HCT116 (cell line): ENCODE measurements at regions not wholly inside any gene's neighbourhood (a gene's known extent, or its start where the extent isn't known, plus 50 kb on each side); places are given as distances from the start of the nearest gene placed in this dataset.

ENCODE experiments used
- ATAC-seq: fragments of 200-7000 bp; cut with Tn5 transposase; 2 replicates; pipeline ENCODE4 v1.9.1; 2020; ENCODE audit warnings: mild to moderate bottlenecking, moderate library complexity
- BruUV-seq: library from RNA; stranded (reverse); fragments of 400-500 nt; replicated peaks from 2 replicates; lab custom pipeline; 2021; lab: Mats Ljungman, UMichigan
- CTCF ChIA-PET: fragments of 300-600 bp; sonication (Branson Sonifier 250); formaldehyde crosslinking; loops from one replicate; lab custom pipeline; 2021; ENCODE audit warnings: antibody characterized with exemption; lab: Charles Lee
- POLR2A ChIA-PET: fragments of 300-600, 350-600 bp; sonication (Branson Sonifier 250); formaldehyde crosslinking; loops from one replicate; lab custom pipeline; 2021; ENCODE audit warnings: antibody characterized with exemption; lab: Charles Lee
- RAD21 ChIA-PET, 2 experiments: fragments of 300-600 bp; sonication (Branson Sonifier 250); formaldehyde crosslinking; loops; one replicate each; lab custom pipeline; 2023; ENCODE audit warnings: low total read pairs in 2 of 2; ENCODE audit not compliant: uncharacterized antibody in 2 of 2, unreplicated experiment in 2 of 2, low non-redundant PET in 1 of 2; lab: Charles Lee
- DNase-seq: peaks from one replicate; pipeline ENCODE4 v3.0.0-alpha.2; 2010; ENCODE audit warnings: low read depth, low spot score
- H2AFZ ChIP-seq: fragments of 200-600 bp; shearing (Covaris generic), sonication (generic); 2 replicates; pipeline ENCODE4 v1.6.1; 2017; ENCODE audit warnings: low read depth, mixed run types, mixed read lengths, antibody characterized with exemption, low read length; ENCODE audit not compliant: poor library complexity, severe bottlenecking
- H3K27ac ChIP-seq: 2 replicates; pipeline ENCODE4 v1.5.1; 2012; ENCODE audit warnings: low read depth, low read length
- H3K27me3 ChIP-seq: fragments of 200-600 bp; sonication (generic); 2 replicates; pipeline ENCODE4 v1.6.1; 2016; ENCODE audit warnings: mixed run types, low read length, mixed read lengths; ENCODE audit not compliant: insufficient read depth
- H3K36me3 ChIP-seq, 2 experiments: fragments of 200-500 bp in 1 of 2; fragments of 200-600 bp in 1 of 2; sonication (Bioruptor generic) in 1 of 2; sonication (generic) in 1 of 2; 2 replicates each; pipeline versions ENCODE4 v1.5.1 to v1.6.1; 2014 to 2016; ENCODE audit warnings: low read length in 2 of 2, inconsistent platforms in 1 of 2, mixed read lengths in 1 of 2, mixed run types in 1 of 2; ENCODE audit not compliant: insufficient read depth in 2 of 2, control insufficient read depth in 1 of 2
- H3K4me1 ChIP-seq, 2 experiments: fragments of 200-600 bp in 1 of 2; sonication (generic) in 1 of 2; 2 replicates each; pipeline versions ENCODE4 v1.5.1 to v1.6.1; 2012 to 2017; ENCODE audit warnings: low read length in 2 of 2, inconsistent platforms in 1 of 2, mild to moderate bottlenecking in 1 of 2, mixed read lengths in 1 of 2, mixed run types in 1 of 2, moderate library complexity in 1 of 2; ENCODE audit not compliant: insufficient read depth in 2 of 2, control insufficient read depth in 1 of 2
- H3K4me2 ChIP-seq: fragments of 200-600 bp; sonication (generic); 2 replicates; pipeline ENCODE4 v1.6.1; 2017; ENCODE audit warnings: mixed run types, low read length, mixed read lengths
- H3K4me3 ChIP-seq, 2 experiments: fragments of 200-600 bp in 1 of 2; sonication (generic) in 1 of 2; replicated peaks in 1 of 2; 2 replicates each; pipeline ENCODE4 v1.5.1; 2011 to 2016; ENCODE audit warnings: low read length in 2 of 2, control low read depth in 1 of 2, low read depth in 1 of 2, mild to moderate bottlenecking in 1 of 2, mixed read lengths in 1 of 2, mixed run types in 1 of 2
- H3K79me2 ChIP-seq: fragments of 200-600 bp; sonication (generic); 2 replicates; pipeline ENCODE4 v1.6.1; 2017; ENCODE audit warnings: mild to moderate bottlenecking, mixed run types, low read length, moderate library complexity, mixed read lengths; ENCODE audit not compliant: insufficient read depth
- H3K9ac ChIP-seq: fragments of 200-600 bp; sonication (generic); 2 replicates; pipeline ENCODE4 v1.6.1; 2016; ENCODE audit warnings: low read length, mixed read lengths
- H3K9me2 ChIP-seq: fragments of 200-600 bp; sonication (generic), shearing (Covaris generic); 2 replicates; pipeline ENCODE4 v1.6.1; 2017; ENCODE audit warnings: mixed run types, mild to moderate bottlenecking, moderate library complexity; ENCODE audit not compliant: insufficient read depth
- H3K9me3 ChIP-seq, 2 experiments: fragments of 200-500 bp in 1 of 2; fragments of 200-600 bp in 1 of 2; sonication (Bioruptor generic) in 1 of 2; sonication (generic) in 1 of 2; 2 replicates each; pipeline ENCODE4 v1.6.1; 2014 to 2017; ENCODE audit warnings: low read length in 2 of 2, mixed read lengths in 2 of 2, inconsistent platforms in 1 of 2, low read depth in 1 of 2, mild to moderate bottlenecking in 1 of 2, mixed run types in 1 of 2, moderate library complexity in 1 of 2; ENCODE audit not compliant: control insufficient read depth in 1 of 2, insufficient read depth in 1 of 2
- H4K20me1 ChIP-seq: fragments of 200-600 bp; sonication (generic), shearing (Covaris generic); 2 replicates; pipeline ENCODE4 v1.6.1; 2017; ENCODE audit warnings: mixed run types, mild to moderate bottlenecking, moderate library complexity; ENCODE audit not compliant: insufficient read depth
- ATF3 ChIP-seq: IDR thresholded peaks from 2 replicates; pipeline ENCODE4 v1.6.1; 2012
- CBX3 ChIP-seq: IDR thresholded peaks from 2 replicates; pipeline ENCODE4 v1.6.1; 2012; ENCODE audit warnings: low read depth
- CTCF ChIP-seq, 3 experiments: fragments of 200-600 bp in 1 of 3; sonication (generic) in 1 of 3; IDR thresholded peaks in 2 of 3; conservative IDR thresholded peaks in 1 of 3; 2 replicates each; pipeline ENCODE4 v1.5.1; 2012 to 2017; ENCODE audit warnings: low read depth in 2 of 3, low read length in 2 of 3, antibody characterized with exemption in 1 of 3, borderline replicate concordance in 1 of 3, control low read depth in 1 of 3, mild to moderate bottlenecking in 1 of 3, mixed read lengths in 1 of 3, mixed run types in 1 of 3, moderate library complexity in 1 of 3; ENCODE audit not compliant: insufficient read depth in 1 of 3
- EGR1 ChIP-seq: IDR thresholded peaks from 2 replicates; pipeline ENCODE4 v1.6.1; 2012; ENCODE audit warnings: low read depth
- ELF1 ChIP-seq: IDR thresholded peaks from 2 replicates; pipeline ENCODE4 v1.6.1; 2012; ENCODE audit warnings: low read depth, borderline replicate concordance
- EZH2 ChIP-seq: fragments of 200-600 bp; sonication (generic); IDR thresholded peaks from 2 replicates; pipeline ENCODE4 v1.6.1; 2017; ENCODE audit warnings: antibody characterized with exemption, mixed run types
- FOSL1 ChIP-seq: IDR thresholded peaks from 2 replicates; pipeline ENCODE4 v1.6.1; 2012; ENCODE audit warnings: low read depth
- TCF7L2 ChIP-seq: IDR thresholded peaks from 2 replicates; pipeline ENCODE4 v1.7.0; 2011; ENCODE audit warnings: borderline replicate concordance, inconsistent platforms; ENCODE audit not compliant: insufficient read depth, insufficient read length; ENCODE audit errors: extremely low read depth
- ZBTB33 ChIP-seq: IDR thresholded peaks from 2 replicates; pipeline ENCODE4 v1.6.1; 2011; ENCODE audit warnings: mild to moderate bottlenecking, low read length, moderate library complexity; ENCODE audit not compliant: insufficient replicate concordance; ENCODE audit errors: extremely low read depth
- ZNF274 ChIP-seq: fragments of 200-500 bp; sonication (Bioruptor generic); IDR thresholded peaks from 2 replicates; pipeline ENCODE4 v1.6.1; 2014; ENCODE audit warnings: mild to moderate bottlenecking, low read depth, low read length, inconsistent platforms
- intact Hi-C: fragments of 100-400 bp; cut with micrococcal nuclease; formaldehyde crosslinking; loops from 2 replicates; pipeline ENCODE4 v1.10.0; 2022

GRCh38 chr14:43651185-43651787, 855.8 kb downstream of the FSCB start:
- Histone ChIP-seq H3K9me2 (no peaks in the 10 kb centered on the region), H4K20me1 (no peaks in the 10 kb centered on the region), H3K36me3 (no peaks in the 10 kb centered on the region), H3K4me2 (no peak overlapping the region), H3K27ac (no peak overlapping the region), H3K79me2 (no peaks in the 10 kb centered on the region), H3K27me3 (no peaks in the 10 kb centered on the region), H3K9ac (no peak overlapping the region), H3K4me3 (no peak overlapping the region), H3K4me1 (no peaks in the 10 kb centered on the region), H2AFZ (no peak overlapping the region), H3K9me3 (no peaks in the 10 kb centered on the region; a peak in 1 of 4 replicates)
- DNase-seq (no peak), ATAC-seq (no peak)
- intact Hi-C loops: no loop called here
- ChIA-PET CTCF (no interaction called here), RAD21 (no interaction called here), POLR2A (no interaction called here)
- BruUV-seq: no TSS peak
- TF ChIP-seq CBX3: no peak
- TF ChIP-seq ZNF274: no peak
- no peak for TF ChIP-seq TCF7L2
- no peak for TF ChIP-seq ATF3
- no peak for TF ChIP-seq CTCF (IDR thresholded peaks at IDR 0.05 in 2 of 3, conservative IDR thresholded peaks at IDR 0.05 in 1 of 3; ENCODE audit: borderline replicate concordance in 1 of 3, insufficient read depth in 1 of 3, low read depth in 2 of 3, low read length in 2 of 3)
- no peak for TF ChIP-seq EGR1
- TF ChIP-seq EZH2: no peak
- no peak for TF ChIP-seq ZBTB33
- no peak for TF ChIP-seq ELF1
- TF ChIP-seq FOSL1: no peak
